Natural killer cell (primary cell): ENCODE measurements at regions not wholly inside any gene's neighbourhood (a gene's known extent, or its start where the extent isn't known, plus 50 kb on each side); places are given as distances from the start of the nearest gene placed in this dataset.

Experiments used
- ATAC-seq, 3 donors: fragments of 150-1000 bp in 2 of 3; fragments of 200-7000 bp in 1 of 3; cut with Tn5 transposase; 1 replicate in 1 of 3; 2 replicates in 2 of 3; pipeline ENCODE4 v1.10.0; 2021; ENCODE audit warnings: mild to moderate bottlenecking in 2 of 3, moderate library complexity in 2 of 3
- DNase-seq, 2 donors: peaks; one replicate each; pipeline versions ENCODE4 v3.0.0 to v3.0.0-alpha.2; 2013 to 2021; ENCODE audit warnings: mixed read lengths in 1 of 2
- H3K27ac ChIP-seq: one replicate; pipeline ENCODE4 v1.5.1; 2013; ENCODE audit warnings: mild to moderate bottlenecking, low read length
- H3K27me3 ChIP-seq: one replicate; pipeline ENCODE4 v1.6.1; 2013; ENCODE audit warnings: low read length; ENCODE audit not compliant: control insufficient read depth, insufficient read depth
- H3K36me3 ChIP-seq: one replicate; pipeline ENCODE4 v1.6.1; 2013; ENCODE audit warnings: low read length; ENCODE audit not compliant: control insufficient read depth, insufficient read depth
- H3K4me1 ChIP-seq: one replicate; pipeline ENCODE4 v1.6.1; 2013; ENCODE audit warnings: low read length; ENCODE audit not compliant: control insufficient read depth, insufficient read depth
- H3K4me3 ChIP-seq: one replicate; pipeline ENCODE4 v1.5.1; 2013; ENCODE audit warnings: low read length
- H3K9me3 ChIP-seq: one replicate; pipeline ENCODE4 v1.6.1; 2013; ENCODE audit warnings: low read length; ENCODE audit not compliant: control insufficient read depth, insufficient read depth
- H3K27ac Mint-ChIP-seq, 2 donors: one replicate each; pipeline ENCODE4 v1.8.0; 2022; ENCODE audit warnings: mild to moderate bottlenecking in 2 of 2, mixed read lengths in 2 of 2, moderate library complexity in 1 of 2
- H3K27me3 Mint-ChIP-seq, 2 donors: one replicate each; pipeline ENCODE4 v1.8.0; 2022; ENCODE audit warnings: low read depth in 2 of 2, mixed read lengths in 2 of 2
- H3K36me3 Mint-ChIP-seq: one replicate; pipeline ENCODE4 v1.8.0; 2022; ENCODE audit warnings: mixed read lengths
- H3K4me1 Mint-ChIP-seq, 2 donors: one replicate each; pipeline ENCODE4 v1.8.0; 2022; ENCODE audit warnings: mixed read lengths in 2 of 2
- H3K4me3 Mint-ChIP-seq: one replicate; pipeline ENCODE4 v1.8.0; 2022; ENCODE audit warnings: mild to moderate bottlenecking, moderate library complexity, mixed read lengths
- H3K9me3 Mint-ChIP-seq, 2 donors: one replicate each; pipeline ENCODE4 v1.8.0; 2022; ENCODE audit warnings: mixed read lengths in 2 of 2
- CTCF ChIP-seq: fragments of 200-600 bp; IDR thresholded peaks from one replicate; pipeline ENCODE4 v1.8.0; 2022; ENCODE audit warnings: antibody characterized with exemption
- WGBS: methylation state at CpG from one replicate; pipeline ENCODE4 v1.1.7; 2013; ENCODE audit warnings: missing lambda C conversion rate; ENCODE audit not compliant: insufficient coverage; 5-methylcytosine and 5-hydroxymethylcytosine counted together
- intact Hi-C: fragments of 100-400 bp; cut with micrococcal nuclease; formaldehyde crosslinking; loops from one replicate; pipeline ENCODE4 v1.14.2; 2022

DNA sequence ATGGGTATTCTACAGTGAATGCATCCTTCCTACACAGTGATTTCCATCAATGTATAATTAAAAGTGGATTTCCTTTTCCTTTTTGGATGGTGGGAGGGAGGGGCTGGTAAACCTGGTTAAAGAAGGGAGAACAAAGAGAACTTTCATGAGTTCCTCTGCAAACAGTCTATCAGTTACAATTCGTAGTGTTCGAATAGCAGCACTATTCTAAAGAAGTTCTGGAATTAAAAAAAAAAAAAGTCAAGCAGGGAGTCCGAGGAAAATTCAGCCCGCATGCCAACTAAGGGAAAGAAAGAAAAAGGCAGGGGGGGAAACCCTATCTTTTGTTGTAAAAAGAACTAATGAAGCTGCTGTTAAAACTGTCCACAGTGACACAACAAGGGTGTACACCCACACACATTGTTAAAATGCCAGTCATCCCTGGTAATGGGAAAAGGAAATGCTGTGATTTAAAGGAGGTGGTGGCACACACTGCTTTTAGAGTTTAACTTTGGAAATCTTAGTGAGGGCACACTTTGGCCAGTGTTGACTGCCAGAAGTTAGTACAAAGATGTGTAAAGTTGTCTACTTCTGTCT is 521.2 kb downstream of the ZIC1 start:
- Mint-ChIP-seq H3K27ac (no peak overlapping the region), H3K4me3 (no peak overlapping the region), H3K9me3 (peaks cover 4 to 8% of the 10 kb centered on the region in 2 donors), H3K4me1 (no peaks in the 10 kb centered on the region), H3K27me3 (no peaks in the 10 kb centered on the region), H3K36me3 (no peaks in the 10 kb centered on the region)
- ATAC-seq, result no peak
- 72% methylated on average over 4 of the region's 4 CpGs for WGBS
- H3K4me3 ChIP-seq, result no peak overlapping the region
- no peaks in the 10 kb centered on the region for H3K36me3 ChIP-seq
- no peak overlapping the region for H3K27ac ChIP-seq
- no peaks in the 10 kb centered on the region for H3K9me3 ChIP-seq
- H3K27me3 ChIP-seq, result no peaks in the 10 kb centered on the region
- no peak for TF ChIP-seq CTCF
- no peaks in the 10 kb centered on the region for H3K4me1 ChIP-seq
- intact Hi-C loops, result no loop called here
- no peak for DNase-seq

GRCh38 chr3:147934451-147935180 is 525.5 kb downstream of the ZIC1 start:
- peaks cover 3 to 4% of the 10 kb centered on the region in 2 donors for H3K9me3 Mint-ChIP-seq
- DNase-seq, result no peak
- no peak for TF ChIP-seq CTCF

GRCh38 chr3:147937341-147937740 is 528.2 kb downstream of the ZIC1 start:
- intact Hi-C loops, result no loop called here
- Histone ChIP-seq H3K27ac (no peak overlapping the region), H3K9me3 (no peaks in the 10 kb centered on the region), H3K4me3 (no peak overlapping the region), H3K4me1 (no peaks in the 10 kb centered on the region), H3K36me3 (no peaks in the 10 kb centered on the region), H3K27me3 (no peaks in the 10 kb centered on the region)
- Mint-ChIP-seq H3K9me3 (peaks cover 0 to 4% of the 10 kb centered on the region in 2 donors), H3K27me3 (no peaks in the 10 kb centered on the region), H3K4me3 (no peak overlapping the region), H3K36me3 (no peaks in the 10 kb centered on the region), H3K27ac (no peak overlapping the region), H3K4me1 (no peaks in the 10 kb centered on the region)
- DNase-seq (no peak), ATAC-seq (no peak)
- no peak for TF ChIP-seq CTCF

More at GRCh38 chr3:147934451-147935180, 525.5 kb downstream of the ZIC1 start:
- WGBS, result 11% methylated on average over 1 of the region's 4 CpGs
- Mint-ChIP-seq H3K36me3 (no peaks in the 10 kb centered on the region), H3K4me1 (no peaks in the 10 kb centered on the region), H3K4me3 (no peak overlapping the region), H3K27ac (no peak overlapping the region), H3K27me3 (no peaks in the 10 kb centered on the region)
- Histone ChIP-seq H3K9me3 (no peaks in the 10 kb centered on the region), H3K27me3 (no peaks in the 10 kb centered on the region), H3K4me3 (no peak overlapping the region), H3K27ac (no peak overlapping the region), H3K36me3 (no peaks in the 10 kb centered on the region), H3K4me1 (no peaks in the 10 kb centered on the region)
- intact Hi-C loops, result no loop called here
- ATAC-seq, result no peak

DNA sequence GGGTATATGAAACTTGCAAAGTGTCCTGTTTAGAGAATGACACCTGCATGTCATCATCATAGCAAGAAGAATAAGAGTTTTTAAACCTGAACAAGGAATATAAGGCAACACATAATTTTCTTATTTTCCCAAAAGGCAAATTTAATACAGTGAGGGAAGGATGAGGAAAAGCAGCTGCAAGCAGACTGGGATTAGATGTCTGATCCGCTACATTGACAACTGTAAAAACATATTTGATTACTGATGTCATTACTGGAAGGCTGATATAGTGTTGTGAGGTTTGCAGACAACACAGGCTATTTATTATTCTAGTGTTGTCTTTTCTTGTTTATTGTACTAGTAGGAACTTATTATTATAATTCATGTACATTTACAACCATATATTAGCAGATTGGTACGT is 528.7 kb downstream of the ZIC1 start:
- Histone ChIP-seq H3K9me3 (no peaks in the 10 kb centered on the region), H3K27ac (no peak overlapping the region), H3K27me3 (no peaks in the 10 kb centered on the region), H3K4me1 (no peaks in the 10 kb centered on the region), H3K36me3 (no peaks in the 10 kb centered on the region), H3K4me3 (no peak overlapping the region)
- H3K4me3 Mint-ChIP-seq, result no peak overlapping the region
- DNase-seq (no peak), ATAC-seq (no peak)
- intact Hi-C loops, result no loop called here
- WGBS, result no CpG with 5 or more reads among the region's 2 CpGs
- peaks cover 0 to 4% of the 10 kb centered on the region in 2 donors for H3K9me3 Mint-ChIP-seq
- H3K4me1 Mint-ChIP-seq, result no peaks in the 10 kb centered on the region
- no peaks in the 10 kb centered on the region for H3K27me3 Mint-ChIP-seq
- no peak for TF ChIP-seq CTCF
- H3K27ac Mint-ChIP-seq, result no peak overlapping the region
- no peaks in the 10 kb centered on the region for H3K36me3 Mint-ChIP-seq
